NCI-H526 treated with DMSO at 0.1 percent for 48 hours (cell line): ENCODE measurements at regions not wholly inside any gene's neighbourhood (a gene's known extent, or its start where the extent isn't known, plus 50 kb on each side); places are given as distances from the start of the nearest gene placed in this dataset.
A peak's percentile ranks its signal among the peaks of the same experiment; 100 is the strongest.

Source experiments
- DNase-seq: peaks from one replicate; lab custom pipeline; 2025; lab: John Stamatoyannopoulos, UW

DNA sequence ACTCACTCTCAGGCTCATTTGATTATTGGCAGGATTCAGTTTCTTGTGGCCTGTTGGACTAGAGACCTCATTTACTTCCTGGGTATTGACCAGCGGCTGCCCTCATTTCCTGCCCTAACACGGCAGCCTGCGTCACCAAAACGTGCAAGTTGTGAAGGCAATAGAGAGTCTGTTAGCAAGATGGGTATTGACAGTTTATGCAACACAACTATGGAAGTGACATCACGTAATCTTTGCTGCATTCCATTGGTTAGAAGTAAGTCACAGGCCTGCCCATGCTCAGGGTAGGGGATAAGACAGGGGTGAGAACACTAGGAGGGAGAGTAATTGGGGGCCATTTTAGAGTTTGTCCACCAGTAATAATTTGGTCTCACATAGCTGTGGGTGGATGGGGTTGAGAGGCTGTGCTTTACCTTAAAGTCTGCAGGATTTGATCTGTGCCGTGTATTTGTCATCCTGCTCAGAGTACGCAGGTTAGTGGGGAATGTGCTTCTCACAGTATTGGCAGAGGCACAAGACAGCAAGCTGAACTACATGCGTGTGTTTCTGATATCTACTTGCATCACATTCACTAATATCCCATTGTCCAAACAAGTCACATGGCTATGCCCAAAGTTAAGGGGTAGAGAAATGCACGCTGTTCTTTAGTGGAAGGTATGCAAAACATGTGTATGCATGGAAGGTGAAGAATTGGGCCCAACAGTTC is 83.3 kb downstream of the EDEM1 start:
- DNase-seq, result no peak

DNA sequence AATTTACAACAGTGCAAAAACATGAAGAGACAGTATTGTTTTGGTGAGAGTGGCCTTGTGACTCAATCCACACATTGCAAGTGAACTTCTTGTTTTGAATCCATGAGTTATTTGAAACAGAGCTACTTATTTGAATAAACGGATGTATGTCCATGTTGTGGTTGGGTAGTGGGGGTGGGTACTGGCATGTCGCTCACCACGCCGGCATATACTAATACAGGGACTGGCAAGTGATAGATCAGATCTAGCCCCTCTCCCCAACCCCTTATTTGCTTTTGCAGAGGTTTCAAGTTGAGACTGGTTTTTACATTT is 83.8 kb downstream of the EDEM1 start:
- peak; percentile 33 for DNase-seq

DNA sequence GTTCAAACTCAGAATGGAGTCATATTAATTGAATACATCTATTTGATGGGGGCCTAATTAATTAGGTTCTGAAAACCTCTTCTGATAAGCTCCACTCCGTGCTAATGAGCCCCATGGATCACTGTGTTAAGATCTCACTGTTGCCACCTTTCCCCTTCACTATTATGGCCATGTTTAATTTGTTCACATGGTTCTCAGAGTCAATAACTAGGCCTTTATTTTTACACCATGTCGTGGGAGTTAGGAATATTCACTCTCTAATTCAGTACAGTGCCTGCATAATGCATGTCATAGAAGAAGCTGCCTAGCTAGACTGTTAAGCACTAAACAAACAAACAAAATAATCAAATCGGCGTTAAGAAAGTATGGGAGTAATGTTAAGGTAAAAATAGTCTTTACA is 84.9 kb downstream of the EDEM1 start:
- no peak for DNase-seq

- DNase-seq, result no peak
Observed at GRCh38 chr3:5274091-5274490, 86.6 kb downstream of the EDEM1 start.

- DNase-seq, result no peak
Observed at GRCh38 chr3:5275529-5275928, 88.0 kb downstream of the EDEM1 start.

GRCh38 chr3:5276934-5277333 is 89.4 kb downstream of the EDEM1 start:
- no peak for DNase-seq

GRCh38 chr3:5277612-5278236 is 90.2 kb downstream of the EDEM1 start:
- DNase-seq, result no peak

DNA sequence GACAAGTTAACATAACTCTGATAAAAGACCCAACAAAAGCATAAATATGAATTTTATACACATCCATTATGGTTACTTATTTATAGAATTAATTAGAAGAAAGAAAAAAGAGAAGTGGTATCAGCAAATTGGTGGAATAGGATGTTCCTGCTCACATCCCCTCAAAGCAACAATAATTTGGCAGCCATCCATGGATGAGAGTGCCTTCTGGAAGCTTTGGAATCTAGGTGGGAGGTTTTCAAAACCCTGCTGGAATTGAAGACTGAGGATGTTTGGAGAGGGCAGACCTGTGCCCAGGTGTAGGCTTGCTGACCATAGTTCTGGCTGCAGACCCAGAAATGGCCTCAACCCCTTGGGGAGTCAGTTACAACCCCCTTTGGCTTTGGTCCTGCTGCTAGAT is 91.2 kb downstream of the EDEM1 start:
- no peak for DNase-seq

DNA sequence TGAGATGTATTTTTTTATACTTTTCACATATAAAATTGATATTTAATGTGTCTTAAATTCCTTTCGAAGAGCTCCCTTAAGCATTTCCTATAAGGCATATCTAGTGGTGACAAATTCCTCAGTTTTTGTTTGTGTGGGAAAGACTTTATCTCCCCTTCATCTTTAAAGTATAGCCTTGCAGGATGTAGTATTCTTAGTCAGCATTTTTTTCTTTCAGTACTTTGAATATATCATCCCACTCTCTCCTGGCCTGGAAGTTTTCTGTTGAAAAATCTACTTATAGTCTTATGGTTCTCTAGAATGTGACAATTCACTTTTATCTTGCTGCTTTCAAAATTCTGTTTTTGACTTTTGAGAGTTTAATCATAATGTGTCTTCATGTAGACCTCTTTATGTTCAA is 95.2 kb downstream of the EDEM1 start:
- DNase-seq, result no peak

- DNase-seq, result no peak
Observed at GRCh38 chr3:5285439-5285838, 97.9 kb downstream of the EDEM1 start.

DNA sequence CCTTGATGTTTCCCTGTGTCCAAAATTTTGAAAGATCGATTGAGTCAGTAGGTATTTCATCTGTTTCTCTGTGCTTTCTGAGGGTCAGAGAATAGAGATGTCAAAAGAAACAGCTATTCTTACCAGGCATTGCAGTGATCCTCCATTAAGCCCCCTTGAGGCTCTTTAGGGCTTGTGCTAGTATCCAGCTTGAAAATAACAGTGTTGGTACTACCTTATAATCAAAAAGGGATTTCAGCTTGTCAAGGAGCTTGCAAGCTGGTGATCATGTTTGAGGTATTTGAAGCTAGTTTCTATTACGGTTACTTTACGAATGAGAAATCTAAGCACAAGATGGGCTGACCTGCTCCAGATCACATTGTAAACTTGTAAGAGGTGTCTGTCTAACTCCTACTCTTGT is 103.4 kb downstream of the EDEM1 start:
- DNase-seq, result no peak

DNA sequence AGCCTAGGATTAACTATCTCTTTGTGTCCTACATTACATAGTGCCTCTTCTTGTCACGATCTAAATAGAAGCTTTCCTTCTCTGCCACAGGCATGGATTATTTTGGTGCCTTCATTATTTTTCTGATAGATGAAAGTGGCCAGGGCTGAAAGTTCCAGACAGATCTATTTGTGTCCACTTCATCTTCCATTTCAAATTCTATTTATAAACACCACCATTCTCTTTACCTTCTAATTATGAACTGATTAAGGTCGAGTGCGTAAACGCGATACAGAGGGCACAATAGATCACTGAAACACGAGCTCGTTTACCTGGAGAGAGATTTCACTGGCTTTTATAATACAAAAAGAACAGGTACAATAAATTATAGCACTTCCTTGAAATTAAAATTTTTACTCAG is 105.0 kb downstream of the EDEM1 start:
- no peak for DNase-seq

GRCh38 chr3:5293207-5293606 is 105.7 kb downstream of the EDEM1 start:
- no peak for DNase-seq

GRCh38 chr3:5294356-5294755 is 106.8 kb downstream of the EDEM1 start:
- DNase-seq, result no peak

DNA sequence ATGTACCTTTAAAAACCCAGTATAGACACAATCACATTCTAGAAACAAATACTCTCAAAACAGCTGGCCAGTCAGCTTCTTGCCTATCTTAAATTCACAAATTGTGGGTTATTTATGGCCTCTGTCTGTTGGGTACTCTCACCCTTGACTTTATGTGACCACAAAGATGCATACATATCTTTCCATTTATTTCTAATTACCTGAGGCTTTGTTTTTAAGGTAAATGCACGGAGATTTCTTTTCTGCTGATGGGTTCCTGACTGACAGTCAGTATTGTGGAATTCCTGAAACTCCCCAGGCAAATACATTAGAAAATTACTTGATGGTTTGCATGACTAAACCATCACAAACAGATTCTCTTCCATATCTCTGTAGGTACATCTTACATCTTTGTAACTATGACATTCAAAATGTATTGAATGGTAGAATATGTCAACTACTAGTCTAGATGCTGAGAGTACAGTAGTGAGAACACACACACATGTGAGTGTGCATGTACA is 107.7 kb downstream of the EDEM1 start:
- DNase-seq, result no peak

DNA sequence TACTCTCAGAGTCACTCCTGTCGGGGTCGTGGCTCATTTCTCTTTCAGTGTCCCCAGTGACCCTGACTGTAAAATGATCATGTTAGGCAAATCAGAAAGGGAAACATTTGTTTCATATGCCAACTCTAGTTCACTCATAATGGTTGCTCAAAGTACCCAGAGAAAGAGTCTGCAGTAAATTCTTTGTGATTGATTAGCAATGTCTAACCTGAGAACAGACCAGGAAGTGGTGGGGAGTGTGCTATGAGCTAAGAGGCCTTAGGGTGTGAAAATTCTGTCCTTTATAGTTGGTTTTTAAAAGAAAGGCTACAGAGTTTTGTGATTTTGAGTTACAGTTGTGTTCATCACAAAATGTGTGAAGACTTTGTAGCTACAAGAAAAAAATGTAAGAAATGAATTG is 108.9 kb downstream of the EDEM1 start:
- no peak for DNase-seq

- DNase-seq, result peak; percentile 55
Observed at GRCh38 chr3:5297895-5298294, 110.4 kb downstream of the EDEM1 start.

DNA sequence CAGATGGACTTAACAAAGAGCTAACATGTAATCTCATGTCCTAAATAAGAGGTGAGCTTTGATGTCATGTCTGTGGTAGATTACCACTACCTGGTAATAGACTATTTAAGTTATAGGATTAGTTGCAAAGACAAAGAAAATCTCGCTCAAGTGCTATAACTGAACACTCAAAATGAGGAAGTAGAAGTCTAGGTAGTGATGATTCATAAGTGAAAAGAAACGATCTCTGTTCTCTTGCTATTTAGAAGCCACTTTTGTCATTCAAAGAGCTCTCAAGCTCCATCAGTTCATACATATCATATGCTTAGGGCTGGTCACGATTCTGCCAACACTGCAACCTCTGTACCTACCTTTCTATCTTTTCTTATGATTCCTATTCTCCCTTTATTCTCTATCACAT is 110.9 kb downstream of the EDEM1 start:
- DNase-seq, result peak; percentile 51

DNA sequence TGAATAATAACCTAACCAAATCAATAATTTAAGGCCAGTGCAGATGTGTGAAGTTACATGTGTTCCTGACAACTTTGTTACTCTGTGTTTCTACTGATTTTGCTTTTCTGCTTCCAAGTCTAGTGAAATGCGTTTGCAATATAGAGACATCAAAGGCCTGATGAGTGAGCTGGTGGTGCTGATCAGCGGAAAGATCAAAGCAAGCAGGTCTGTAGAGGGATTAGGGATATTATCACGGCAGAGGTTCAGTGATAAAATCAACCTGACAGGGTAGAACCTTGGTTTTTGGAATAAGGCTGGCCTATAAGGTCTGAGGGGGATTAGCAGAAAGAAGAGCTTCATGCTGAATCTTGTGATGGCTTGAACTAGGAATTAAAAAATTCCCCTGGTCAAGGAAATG is 111.7 kb downstream of the EDEM1 start:
- no peak for DNase-seq

DNA sequence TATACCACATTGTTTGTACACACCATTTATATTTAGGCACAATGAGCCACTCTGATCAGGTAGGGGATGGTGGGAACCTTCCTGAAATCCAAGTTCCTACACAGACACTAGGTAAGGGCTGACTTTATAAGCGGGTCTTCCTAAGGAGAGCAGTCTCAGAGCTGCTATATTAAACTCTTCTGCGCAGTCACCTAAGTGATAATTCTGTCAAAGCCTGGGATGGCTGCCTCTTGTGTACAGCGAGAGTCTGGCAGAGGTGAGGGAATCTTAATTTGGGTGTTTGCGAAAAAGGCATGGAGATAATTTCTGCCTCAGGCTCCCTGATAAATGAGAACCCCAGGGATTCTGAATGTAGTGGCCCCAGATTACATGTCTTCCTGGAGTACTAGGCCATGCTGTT is 113.1 kb downstream of the EDEM1 start:
- DNase-seq, result no peak

DNA sequence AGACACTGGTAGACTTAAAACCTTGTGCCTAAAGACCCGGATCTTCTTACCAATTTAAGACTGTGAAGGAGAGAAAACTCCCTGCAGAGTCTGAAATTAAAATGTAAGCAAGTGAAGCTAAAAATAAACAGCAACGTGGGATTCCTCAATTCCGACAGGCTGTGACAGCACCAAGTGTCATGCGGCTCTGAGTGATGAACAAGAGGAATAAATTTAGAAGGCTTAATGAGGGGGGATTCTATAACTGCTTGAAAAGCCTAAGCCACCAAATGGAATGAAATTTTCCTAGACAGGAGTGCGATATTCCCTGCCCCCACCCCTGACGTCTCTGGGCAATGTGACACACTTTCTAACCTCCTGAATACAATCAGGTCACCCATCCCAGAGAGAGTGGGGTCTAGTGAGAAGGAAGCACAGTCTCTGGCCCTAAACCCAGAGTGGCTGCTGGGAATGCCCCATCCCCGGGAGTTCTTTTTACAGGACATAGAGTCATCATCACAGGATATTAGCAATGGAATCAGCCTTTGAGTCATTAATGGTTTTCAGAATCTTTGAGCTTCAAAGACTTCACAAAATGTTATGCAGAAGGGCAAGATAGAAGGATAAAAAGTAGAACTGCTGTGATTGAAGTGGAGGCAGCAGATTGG is 114.3 kb downstream of the EDEM1 start:
- DNase-seq, result no peak

DNA sequence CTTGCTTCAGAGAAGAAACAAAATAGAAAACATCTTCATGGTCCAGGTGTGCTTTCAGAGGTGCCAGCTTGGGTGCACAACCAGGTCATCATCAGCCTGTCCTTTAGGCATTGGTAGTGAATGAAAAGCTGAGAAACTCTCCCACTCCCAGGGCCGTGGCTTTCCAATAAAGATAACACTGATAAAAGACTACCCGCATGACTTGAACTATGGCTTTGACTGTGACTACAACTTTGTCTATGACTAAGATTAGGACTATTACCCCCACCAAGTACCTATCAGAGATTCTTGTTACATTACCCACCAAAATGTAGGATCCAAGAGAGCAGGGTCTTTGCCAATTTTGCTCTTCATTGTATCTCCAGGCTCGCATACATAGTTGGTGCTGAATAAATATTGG is 115.2 kb downstream of the EDEM1 start:
- DNase-seq, result no peak

DNA sequence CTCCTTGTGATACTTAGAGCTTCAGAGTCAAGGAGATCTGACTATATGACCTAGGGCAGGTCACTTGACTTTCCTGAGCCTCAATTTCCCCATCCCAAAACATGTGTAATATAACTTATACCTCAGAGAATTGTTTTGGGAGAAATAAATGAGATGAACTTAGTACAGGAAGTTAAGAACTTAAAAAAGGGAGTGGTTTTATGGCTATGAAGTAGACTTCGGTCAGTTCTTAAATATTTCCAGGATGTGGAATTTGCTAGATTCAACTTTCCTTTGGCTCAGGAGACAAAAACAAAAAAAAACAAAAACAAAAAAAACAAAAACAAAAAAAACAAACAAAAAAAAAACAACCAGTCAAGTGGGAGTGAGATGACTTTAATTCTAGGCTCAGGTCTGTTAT is 116.7 kb downstream of the EDEM1 start:
- no peak for DNase-seq
